Fibroblast of skin of right biceps (primary cell): ENCODE measurements at regions not wholly inside any gene's neighbourhood (a gene's known extent, or its start where the extent isn't known, plus 50 kb on each side); places are given as distances from the start of the nearest gene placed in this dataset.

ENCODE experiments used
- DNase-seq: peaks from one replicate; pipeline ENCODE4 v3.0.0-alpha.2; 2013

DNA sequence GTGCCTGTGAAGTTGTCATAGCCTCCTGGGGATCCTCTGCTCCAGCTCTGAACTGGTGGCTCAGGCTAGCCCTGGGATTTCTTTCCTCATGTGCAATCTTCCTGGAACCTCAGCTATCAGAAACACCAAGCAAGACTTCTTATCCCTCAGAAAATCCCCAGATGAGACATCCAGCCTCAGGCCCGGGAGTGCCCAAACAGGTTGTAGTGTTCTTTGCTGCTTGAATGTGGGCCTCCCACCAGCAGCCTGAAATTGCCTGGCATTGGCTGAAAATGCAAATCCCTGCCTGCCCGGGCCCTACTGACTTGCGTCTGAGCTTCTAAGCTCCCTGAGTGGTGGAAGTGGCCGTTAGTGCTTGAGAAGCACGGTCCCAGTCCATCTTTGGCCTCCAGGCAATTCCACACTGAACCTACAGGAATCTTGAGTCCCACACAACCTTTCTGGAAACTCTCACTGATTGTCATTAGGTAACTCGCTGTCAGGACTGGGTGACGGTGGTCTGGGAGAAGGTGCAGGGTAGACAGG is 146.8 kb downstream of the ZBTB18 start:
- DNase-seq = no peak

DNA sequence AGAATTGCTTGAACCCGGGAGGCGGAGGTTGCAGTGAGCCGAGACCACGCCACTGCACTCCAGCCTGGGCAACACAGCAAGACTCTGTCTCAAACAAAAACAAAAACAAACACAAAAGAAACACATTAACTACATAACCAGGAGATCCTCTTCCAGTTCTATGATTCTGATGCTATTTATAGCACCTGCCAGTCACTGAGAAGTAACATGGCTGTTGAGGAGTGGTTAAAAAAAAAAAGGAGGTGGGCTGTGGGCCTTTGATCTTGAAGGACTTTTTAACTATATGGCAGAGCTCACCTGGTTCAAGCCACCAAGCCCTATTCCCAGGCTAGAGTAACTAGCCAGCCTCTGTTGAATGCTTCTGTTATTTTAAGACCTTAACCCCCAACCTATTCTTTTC is 148.8 kb downstream of the ZBTB18 start:
- no peak for DNase-seq

DNA sequence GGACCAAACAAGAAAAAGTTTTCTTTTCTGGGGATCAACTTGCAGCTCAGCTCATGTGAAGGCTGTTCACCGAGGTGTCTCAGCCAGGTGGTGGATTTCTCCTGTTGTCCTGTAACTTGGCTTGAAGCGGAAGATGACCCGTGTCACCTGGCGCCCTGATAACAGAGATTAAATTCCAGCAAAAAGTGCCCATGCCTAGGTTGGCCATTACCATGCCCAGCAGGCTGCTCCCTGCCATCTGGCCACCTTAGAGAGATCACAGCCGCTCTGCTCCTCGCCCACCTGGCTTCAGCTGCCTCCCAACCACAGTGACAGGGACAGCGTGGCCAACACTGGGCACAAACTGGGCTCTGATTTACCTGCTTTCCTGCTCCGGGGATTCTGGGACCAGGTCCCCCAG is 149.5 kb downstream of the ZBTB18 start:
- no peak for DNase-seq

DNA sequence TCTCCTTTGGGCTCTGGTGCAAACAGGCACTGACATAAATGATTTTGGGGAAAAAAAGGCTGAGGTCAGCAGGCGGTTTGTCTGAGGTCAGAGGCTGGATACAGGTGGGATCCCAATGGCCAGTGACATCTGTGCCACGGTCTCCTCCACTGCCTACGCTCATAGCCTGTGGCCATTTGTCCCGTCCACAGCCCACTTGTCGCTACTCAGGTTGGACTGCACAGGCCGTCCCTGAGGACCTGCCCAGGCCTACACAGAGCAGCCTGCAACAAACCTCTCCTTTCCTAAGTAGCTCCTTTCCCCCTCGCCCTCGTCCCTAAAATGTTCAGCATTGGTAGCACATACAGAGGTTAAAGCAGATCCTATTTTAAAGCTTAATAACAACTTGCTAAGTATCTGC is 150.7 kb downstream of the ZBTB18 start:
- no peak for DNase-seq

DNA sequence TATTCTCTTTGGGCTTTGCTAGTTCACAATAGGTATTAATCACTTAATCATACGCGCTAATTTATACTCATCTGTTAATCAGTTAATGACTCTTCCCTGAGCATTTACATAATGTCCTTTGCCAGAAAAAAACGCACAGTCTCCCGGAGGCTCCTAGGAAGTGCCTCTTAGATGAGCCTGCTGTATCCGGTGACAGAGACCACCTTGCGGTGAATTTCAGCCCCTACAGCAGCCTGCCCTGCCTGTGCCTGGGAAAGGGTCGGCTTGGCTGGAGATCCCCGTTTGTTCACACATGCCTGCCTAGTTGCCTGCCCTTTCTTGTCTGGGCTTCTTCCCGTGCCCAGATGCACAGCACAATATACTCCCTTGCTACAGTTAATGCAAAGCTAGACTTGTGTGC is 152.9 kb downstream of the ZBTB18 start:
- no peak for DNase-seq

DNA sequence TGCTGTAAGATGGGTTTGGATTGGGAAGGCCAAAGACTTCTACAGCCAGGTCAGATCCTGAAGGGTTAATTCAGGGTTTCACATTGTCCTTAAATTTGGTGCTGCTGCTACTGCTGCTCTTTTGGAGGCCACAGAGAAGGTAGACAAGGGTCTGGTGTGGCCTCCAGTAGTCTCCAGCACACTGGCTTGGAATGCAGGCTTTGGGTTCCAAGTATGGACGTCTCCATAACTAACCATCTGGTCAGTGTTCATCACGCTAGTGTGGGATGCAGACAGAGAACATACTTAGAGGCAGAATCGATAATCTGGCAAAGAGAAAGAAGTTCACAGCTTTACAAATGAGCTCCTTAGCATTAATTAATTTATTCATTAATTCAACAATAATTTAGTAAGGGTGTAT is 154.1 kb downstream of the ZBTB18 start:
- DNase-seq = peak; percentile 19

DNA sequence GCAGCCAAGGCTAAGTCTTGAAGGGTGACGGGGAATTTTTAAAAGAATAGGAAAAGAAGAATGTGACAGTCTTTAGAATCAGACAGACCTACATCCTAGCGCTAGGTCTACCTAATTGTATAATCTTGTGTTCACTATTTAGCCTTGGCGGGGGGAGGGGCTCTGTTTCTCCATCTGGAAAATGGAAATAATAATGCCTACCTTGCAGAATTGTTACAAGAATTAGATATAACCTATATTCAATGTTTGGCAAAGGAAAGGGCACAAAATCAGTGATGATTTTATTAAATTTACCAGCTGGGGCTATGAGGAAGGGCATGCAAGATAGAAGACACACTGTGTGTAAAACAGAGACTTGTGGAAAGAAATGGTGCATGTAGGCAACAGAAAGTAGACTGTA is 154.8 kb downstream of the ZBTB18 start:
- DNase-seq = no peak

DNA sequence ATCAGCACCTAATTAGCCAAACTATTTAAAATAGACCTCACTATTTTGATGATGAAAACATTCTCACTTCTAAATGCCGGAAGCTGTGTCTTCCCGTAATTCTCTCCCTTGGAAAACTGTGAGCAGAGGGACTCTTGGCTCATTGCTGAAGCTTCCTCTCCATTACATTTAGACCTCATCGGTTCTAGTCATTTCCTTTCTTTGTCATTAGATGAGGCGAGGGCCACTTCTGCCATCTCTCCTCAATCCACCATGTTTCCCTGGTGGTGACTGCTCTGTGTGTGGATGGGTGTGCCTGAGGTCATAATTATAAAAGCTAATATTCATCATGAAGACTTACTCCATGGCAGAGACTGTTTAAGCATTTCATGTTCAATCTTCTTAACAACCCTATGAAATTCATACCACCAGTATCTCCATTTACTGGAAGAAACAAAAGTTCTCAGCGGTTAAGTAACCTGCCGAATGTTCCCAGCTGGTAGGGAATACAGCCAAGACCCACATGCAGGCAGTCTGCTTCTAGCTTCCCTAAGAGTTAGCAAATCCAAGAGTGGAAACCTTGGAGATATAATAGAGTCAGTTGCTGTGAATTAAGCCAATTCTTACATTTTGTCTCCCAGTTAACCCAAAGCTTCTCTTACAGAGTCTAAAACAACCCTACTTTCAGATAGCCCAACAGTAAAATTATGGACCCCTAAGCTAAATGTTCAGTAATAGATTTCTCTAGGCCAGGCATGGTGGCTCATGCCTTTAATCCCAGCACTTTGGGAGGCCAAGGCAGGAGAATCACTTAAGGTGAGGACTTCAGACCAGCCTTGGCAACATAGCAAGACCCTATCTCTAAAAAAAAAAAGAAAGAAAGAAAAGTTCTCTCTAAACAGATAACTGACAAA is 156.2 kb downstream of the ZBTB18 start:
- no peak for DNase-seq

DNA sequence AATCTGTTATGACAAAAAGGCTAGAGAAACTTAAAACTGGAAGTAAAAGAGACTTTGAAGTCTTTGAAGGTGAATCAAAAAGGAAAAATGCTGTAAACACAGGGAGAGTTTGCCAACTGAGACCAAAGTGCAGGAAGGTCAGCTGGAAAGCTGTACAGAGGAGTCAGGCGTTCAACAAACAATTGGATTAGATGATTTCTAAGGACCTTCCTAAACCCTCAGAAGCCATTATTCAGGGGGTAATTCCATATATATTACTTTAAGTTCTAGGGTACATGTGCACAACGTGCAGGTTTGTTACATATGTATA is 156.8 kb downstream of the ZBTB18 start:
- no peak for DNase-seq

DNA sequence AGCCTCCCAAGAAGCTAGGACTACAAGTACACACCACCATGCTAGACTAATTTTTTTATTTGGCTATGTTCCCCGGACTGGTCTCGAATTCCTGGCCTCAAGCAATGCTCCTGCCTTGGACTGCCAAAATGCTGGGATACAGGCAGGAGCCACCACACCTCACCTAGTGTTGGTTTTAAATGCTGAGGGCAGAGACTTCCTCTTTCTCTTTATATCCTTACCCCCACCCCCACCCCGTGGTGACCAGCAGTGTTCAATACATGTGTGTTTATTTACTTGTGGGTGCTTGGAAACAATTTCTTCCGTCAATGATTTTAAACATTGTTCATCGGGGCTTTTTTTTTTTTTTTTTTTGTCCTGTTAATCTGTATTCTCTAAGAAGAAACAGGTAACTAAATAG is 158.9 kb downstream of the ZBTB18 start:
- DNase-seq = no peak

DNA sequence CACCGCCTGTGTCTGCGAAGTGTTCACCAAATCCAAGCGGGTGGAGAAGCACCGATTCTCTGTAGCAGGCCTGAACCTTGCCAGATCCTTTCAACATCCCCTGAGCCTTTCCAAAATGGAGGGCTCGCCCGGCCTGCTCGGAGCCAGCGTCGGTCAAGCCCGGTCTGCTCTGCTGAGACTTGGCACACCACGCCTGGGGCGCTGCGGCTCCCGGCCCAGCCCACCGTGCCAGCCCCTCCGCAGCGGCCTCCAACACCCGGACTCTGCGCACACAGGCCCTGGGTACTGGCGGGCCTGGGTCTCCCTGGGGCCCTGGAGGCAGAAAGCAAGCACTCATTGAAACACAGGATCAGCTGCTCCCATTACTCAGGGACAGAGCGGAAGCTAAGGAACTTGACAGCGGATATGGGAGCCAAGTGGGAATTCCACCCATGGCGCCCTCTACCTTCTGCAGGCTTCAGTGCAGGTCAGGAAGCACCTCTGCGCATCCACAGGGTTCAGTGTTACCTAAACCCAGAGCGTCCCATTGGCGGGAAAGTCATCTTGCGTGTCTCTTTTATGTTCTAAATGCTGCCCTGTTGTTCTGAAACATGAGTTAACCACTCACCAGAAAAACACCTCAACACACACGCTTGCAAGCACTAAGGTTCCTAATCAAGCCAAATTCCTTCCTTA is 159.9 kb downstream of the ZBTB18 start:
- DNase-seq = no peak

DNA sequence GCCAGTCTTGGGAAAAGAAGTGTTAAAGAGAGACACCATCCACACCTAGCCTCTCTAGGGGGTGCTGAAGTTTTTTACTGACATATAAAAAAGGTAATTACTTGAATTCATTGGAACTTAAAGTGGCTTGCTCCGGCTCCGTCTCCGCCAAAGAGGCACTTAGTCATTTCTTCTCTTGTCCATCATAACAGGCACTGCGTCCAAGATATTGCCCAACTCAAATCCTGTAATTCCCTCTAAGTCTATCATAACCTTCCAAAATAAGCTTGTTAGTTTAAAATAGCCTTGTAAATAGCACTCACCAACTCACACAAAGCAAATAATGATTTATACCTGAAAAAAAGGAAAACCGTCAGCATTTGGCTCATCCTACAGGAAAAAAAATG is 160.5 kb downstream of the ZBTB18 start:
- peak; percentile 80 for DNase-seq

DNA sequence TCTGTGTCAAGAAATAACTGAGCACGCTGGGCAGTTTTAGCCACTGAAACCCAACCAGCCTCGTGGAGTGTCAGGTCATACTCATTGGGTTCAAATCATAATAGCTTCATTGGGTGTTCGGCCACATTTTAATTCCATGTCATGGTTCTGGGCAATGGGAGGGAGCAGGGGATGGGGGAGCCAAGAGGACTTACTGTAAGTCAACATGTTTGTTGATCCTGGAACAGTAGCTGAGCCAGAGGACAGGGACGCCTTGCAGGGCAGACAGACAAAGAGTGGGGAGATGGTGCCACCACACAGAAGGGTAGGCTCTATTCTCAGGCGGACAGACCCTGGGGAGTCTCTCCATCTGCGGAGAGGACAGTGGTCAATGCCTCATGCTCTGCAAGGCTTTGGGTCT is 161.1 kb downstream of the ZBTB18 start:
- no peak for DNase-seq

DNA sequence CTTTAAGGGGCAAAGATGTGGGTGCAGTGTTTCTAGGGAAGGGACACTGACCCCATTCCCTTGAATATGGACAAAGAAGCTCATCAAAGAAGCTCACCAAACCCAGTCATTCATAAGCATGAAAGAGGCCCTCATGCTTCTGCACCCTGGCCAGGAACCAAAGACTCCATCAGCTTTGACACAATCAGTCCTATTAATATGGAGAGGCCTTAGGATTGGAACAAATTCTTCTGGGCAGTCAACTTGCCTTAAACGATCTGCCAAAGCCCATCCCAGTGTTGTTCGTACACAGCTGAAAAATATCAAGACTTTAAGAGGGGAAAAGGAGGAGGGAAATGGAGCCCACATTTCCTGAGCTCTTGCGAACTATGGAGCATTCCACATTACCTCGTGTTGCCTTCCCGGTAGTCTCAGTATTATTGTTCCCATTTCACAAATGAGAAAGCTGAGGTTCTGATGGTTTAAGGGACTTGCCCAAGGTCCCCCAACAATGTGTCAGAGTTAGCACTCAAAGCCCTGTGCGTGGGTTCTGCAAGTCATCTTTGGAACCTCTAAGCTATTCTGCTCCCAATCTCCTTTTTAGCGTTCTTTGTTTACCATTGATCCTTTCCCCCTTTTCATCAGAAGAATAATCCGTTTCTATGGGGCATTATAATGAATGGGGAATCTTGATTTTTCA is 161.9 kb downstream of the ZBTB18 start:
- no peak for DNase-seq

DNA sequence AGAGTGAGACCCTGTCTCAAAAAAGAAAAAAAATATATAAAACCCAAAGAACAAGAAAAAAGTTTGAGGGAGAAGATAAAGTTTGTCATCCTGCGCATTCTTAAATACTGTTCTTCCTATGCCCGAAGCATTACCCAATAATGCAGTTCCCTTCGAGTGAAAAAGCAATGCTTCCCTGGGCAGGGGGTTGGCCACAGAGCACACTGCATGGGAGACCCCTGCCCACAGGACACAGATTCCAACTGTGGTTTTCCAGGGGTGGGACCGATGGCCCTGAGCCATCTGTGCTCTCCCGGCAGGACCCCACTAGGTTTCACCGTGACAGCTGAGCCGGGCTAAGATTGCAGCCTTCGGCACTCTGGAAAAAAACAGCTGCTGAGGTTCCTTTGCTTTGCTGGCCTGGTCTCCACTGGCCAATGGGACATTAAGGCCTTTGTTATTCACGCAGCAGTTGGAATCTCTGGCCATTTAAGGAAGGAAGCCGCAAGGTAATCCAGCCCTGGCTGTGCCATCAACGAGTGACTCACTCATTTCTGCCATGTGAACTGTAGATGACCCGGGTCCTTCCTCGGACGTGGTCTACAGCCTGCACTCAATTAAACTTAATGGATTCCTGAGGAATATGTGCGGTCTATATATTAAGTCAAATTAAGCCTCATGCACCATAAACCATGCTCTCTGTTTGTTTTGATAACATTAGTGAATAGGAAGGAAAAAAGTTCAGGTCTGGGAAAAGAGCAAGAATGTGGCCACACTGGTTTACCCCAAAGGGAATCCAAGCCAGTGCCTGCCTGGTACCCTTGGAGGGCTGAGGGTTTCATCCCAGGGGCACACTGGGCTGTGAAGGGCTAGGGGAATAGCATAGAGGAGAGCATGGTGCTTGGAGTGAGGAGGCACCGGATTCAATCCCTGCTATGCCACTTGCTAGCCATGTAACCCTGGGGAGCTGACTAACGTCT is 163.2 kb downstream of the ZBTB18 start:
- peak; percentile 100 for DNase-seq

DNA sequence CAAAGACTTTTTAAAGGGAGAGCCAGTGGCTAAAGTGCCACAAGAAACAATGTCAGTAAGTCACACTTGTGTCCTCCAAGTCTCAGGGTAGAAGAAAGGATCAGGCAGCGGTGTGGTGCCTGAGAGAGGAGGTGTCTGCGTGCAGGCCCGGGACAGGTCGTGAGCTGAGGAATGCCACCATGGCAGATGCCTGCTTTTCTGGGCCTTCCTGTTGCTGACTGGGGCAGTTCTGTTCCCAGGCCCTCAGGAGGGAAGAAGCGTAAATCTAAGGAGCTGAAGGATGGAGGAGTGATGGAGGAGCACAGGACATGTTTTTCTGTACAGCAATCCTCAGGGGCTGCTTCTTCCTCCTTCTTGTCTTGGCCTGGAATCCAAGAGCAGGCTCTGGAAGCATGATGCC is 165.8 kb downstream of the ZBTB18 start:
- DNase-seq = no peak

DNA sequence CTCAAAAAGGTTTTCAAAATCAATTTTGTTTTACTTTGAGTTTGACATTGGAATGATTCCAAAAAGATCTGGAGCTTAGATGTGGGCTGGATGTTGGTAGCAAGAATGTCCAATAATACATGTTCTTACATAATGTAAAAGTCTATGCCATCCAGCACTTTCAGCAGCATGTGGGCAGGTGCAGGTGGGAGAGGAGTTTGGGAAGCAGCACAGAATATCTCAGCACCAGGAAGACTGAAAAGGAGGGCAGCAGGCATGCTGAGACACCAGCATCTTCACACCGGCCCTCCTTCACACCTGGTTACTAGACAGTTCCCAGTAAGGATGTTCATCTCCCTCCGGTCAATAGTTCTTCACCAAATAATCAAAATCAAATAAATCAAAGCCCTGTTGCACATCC is 166.6 kb downstream of the ZBTB18 start:
- no peak for DNase-seq

DNA sequence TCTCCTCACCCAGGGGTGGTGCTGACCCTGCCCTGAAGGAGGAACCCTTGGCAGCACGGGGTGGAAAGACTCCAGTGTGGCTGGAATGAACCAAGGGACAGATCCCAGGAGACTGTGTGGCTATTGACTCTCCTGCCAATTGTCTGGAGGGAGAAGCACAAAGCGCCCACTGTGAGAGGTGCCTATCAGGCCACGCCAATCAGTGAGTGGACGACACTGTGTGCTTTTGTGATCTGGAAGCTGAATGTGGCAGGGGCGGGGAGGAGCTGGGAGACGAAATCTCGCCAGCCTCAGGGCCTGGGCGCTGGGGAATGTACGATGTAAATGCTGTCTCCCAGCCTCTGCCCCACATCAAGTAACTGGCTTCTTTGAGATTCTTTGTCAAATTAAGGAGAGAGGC is 167.1 kb downstream of the ZBTB18 start:
- DNase-seq = no peak

DNA sequence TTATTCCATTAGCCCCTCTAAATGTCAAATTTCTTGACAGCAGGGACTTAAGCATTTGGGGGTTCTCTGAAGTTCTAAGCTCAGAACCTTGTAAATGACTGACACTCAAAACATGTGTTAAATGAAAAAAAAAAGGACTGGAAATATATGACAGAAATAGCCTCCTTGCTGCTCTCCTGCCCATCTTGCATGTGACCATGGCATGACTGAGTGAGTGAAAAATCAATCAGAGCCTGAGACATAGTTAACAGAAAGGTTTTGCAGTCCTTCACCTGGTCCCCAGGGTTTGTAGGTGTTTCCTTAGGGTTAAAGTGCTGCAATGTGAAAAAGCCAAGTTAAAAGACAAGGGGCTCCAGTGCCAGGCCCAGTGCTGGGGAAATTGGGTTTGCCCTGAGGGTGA is 168.1 kb downstream of the ZBTB18 start:
- no peak for DNase-seq

DNA sequence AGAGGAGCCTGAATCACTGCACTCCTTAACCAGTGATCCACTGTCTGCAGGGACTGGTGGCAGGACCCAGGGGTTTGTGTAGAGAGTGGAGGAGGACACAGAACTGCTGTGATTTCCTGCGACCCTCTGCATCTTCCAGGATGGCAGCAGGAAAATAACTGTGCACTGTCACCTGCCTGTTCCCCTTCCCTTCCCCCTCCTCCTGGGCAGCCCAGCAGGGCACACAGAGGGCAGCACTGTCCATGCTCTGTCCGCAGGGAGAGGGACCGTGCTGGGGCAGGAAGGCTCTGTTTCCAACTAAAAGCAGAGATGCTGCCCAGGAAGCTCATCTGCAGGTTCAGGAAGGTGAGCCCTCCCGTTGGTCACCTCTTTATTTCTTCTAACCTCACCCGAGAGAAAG is 168.7 kb downstream of the ZBTB18 start:
- DNase-seq = no peak

DNA sequence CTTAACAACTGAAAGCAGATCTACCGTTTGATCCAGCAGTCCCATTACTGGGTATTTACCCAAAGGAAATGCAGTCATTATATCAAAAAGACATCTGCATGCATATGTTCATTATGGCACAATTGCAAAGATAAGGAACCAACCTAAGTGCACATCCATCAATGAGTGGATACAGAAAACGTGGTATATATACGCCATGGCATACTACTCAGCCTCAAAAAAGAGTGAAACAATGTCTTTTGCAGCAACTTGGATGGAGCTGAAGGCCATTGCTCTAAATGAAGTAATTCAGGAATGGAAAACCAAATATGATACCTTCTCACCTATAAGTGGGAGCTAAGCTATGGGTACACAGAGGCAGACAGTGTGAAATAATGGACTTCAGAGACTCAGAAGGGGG is 169.3 kb downstream of the ZBTB18 start:
- no peak for DNase-seq

DNA sequence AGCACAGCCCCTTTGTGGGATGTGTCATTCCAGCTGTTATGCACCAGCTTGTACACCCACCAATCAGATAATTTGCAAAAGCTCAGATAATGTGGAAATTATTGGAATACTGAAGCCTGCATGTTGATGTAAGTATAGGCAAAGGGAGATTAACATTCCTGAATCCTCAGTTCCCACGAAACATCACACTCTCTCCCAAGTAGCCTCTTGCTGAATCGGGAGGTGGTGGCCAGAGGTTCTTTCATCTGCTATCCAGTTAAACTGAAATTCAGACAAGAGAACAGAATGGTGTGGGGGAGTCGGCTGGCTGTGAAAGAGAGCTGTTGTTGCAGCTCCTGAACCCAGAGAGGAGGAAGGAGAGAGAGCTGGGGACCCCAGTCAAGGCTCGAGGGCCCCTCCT is 170.9 kb downstream of the ZBTB18 start:
- peak; percentile 47 for DNase-seq
